Kidney (tissue), 13 donors: ENCODE measurements at regions not wholly inside any gene's neighbourhood (a gene's known extent, or its start where the extent isn't known, plus 50 kb on each side); places are given as distances from the start of the nearest gene placed in this dataset.

Experiments
- DNase-seq, 5 donors: peaks; one replicate each; pipeline ENCODE4 v3.0.0-alpha.2; 2013 to 2020
- FAIRE-seq: peaks from 2 replicates; lab custom pipeline; 2012; peaks lifted over from hg19 to GRCh38; lab: Jason Lieb, UNC
- H3K27ac ChIP-seq, 2 donors: one replicate each; pipeline ENCODE4 v1.7.0; 2013; ENCODE audit warnings: low read depth in 2 of 2, low read length in 2 of 2, inconsistent platforms in 1 of 2
- H3K27me3 ChIP-seq: one replicate; pipeline ENCODE4 v1.7.1; 2013; ENCODE audit warnings: low read length, inconsistent platforms; ENCODE audit not compliant: control insufficient read depth, insufficient read depth
- H3K36me3 ChIP-seq, 3 donors: one replicate each; pipeline versions ENCODE4 v1.7.0 to v1.7.1; 2013; ENCODE audit warnings: low read length in 3 of 3, control low read depth in 1 of 3, inconsistent platforms in 1 of 3; ENCODE audit not compliant: insufficient read depth in 3 of 3, control insufficient read depth in 2 of 3
- H3K4me1 ChIP-seq, 3 donors: one replicate each; pipeline versions ENCODE4 v1.7.0 to v1.7.1; 2013; ENCODE audit warnings: low read length in 3 of 3, inconsistent platforms in 1 of 3, low read depth in 1 of 3; ENCODE audit not compliant: control insufficient read depth in 2 of 3, insufficient read depth in 2 of 3
- H3K4me3 ChIP-seq, 3 donors: one replicate each; pipeline versions ENCODE4 v1.7.0 to v1.8.1; 2013; ENCODE audit warnings: low read length in 3 of 3, control low read depth in 1 of 3, inconsistent platforms in 1 of 3
- H3K9ac ChIP-seq, 3 donors: one replicate each; pipeline versions ENCODE4 v1.7.0 to v1.7.1; 2013; ENCODE audit warnings: low read length in 3 of 3, control low read depth in 1 of 3, inconsistent platforms in 1 of 3
- H3K9me3 ChIP-seq, 3 donors: one replicate each; pipeline versions ENCODE4 v1.7.0 to v1.7.1; 2013; ENCODE audit warnings: low read length in 3 of 3, control low read depth in 1 of 3, inconsistent platforms in 1 of 3; ENCODE audit not compliant: control insufficient read depth in 2 of 3, insufficient read depth in 1 of 3
- intact Hi-C: fragments of 100-400 bp; cut with DNase I; formaldehyde crosslinking; loops from one replicate; pipeline ENCODE4 v1.11.1; 2022
- TF ChIP-seq, protein P1 (sequence below): IDR thresholded peaks from 3 replicates; pipeline ENCODE4 v1.5.1; 2012; ENCODE audit warnings: mild to moderate bottlenecking, moderate library complexity, borderline replicate concordance; ENCODE audit not compliant: insufficient read depth; ENCODE audit errors: extremely low read depth
- donor health status: control.
- donor health status: control.
- donor health status: control.
- donor health status: control.
- donor health status: control.
- donor health status: DM: yes; HTN: yes; CAD: no.
- donor health status: Normal renal cell carcinoma (clear cell type).

DNA sequence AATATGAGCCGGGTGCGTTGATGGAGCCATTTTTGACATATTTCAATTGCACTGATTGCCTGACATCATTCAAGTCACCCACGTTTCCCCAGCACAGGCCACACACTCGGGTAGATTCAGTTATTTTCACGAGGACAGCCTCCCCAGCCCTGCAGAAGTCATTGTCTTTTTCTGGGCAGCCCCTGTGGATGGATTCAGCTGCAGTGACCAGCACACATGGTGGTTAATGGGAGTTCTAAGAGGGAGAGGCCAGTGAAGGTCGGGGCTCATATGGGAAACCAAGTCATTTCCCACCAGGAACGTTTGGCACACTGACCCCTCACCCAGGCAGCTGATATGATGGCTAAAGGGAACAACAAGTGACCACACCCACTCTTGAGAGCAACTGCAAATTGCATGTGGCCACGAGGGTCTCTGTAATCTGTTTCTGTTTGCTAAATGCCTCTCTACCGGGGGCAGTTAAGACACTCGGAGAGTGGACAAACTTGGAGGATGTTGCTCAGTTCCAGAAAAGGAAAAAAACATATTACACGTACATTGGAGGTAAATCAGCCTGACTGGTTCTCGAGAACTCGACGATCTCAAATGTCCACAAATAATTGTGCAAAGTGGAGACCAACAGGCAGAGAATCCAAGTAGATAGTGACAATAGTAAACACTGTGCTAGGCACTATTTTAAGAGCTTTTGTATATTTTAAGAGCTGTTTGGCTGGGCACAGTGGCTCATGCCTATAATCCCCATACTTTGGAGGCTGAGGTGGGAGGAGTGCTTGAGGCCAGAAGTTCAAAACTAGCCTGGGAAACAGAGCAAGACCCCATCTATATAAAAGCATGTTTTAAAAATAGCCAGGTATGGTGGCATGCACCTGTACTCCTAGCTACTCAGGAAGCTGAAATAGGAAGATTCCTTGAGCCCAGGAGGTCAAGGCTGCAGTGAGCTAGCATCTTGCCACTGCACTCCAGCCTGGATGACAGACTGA lies 167.2 kb upstream of the IRF2BP2 start:
- DNase-seq (peak in 1 of 5 donors; percentile 55), FAIRE-seq (no peak)
- Histone ChIP-seq H3K9me3 (no peaks in the 10 kb centered on the region), H3K36me3 (no peaks in the 10 kb centered on the region), H3K4me3 (no peak overlapping the region), H3K9ac (no peak overlapping the region), H3K27ac (no peak overlapping the region), H3K27me3 (peaks cover 4% of the 10 kb centered on the region), H3K4me1 (peaks cover 0 to 14% (median 0%) of the 10 kb centered on the region in 3 donors)
- TF ChIP-seq, protein P1, sequence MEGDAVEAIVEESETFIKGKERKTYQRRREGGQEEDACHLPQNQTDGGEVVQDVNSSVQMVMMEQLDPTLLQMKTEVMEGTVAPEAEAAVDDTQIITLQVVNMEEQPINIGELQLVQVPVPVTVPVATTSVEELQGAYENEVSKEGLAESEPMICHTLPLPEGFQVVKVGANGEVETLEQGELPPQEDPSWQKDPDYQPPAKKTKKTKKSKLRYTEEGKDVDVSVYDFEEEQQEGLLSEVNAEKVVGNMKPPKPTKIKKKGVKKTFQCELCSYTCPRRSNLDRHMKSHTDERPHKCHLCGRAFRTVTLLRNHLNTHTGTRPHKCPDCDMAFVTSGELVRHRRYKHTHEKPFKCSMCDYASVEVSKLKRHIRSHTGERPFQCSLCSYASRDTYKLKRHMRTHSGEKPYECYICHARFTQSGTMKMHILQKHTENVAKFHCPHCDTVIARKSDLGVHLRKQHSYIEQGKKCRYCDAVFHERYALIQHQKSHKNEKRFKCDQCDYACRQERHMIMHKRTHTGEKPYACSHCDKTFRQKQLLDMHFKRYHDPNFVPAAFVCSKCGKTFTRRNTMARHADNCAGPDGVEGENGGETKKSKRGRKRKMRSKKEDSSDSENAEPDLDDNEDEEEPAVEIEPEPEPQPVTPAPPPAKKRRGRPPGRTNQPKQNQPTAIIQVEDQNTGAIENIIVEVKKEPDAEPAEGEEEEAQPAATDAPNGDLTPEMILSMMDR = no peak
- intact Hi-C loops = no loop called here

GRCh38 chr1:234776256-234776875 lies 166.4 kb upstream of the IRF2BP2 start:
- no peak for FAIRE-seq

GRCh38 chr1:234775477-234776246 lies 165.7 kb upstream of the IRF2BP2 start:
- no peaks in the 10 kb centered on the region for H3K9me3 ChIP-seq
- H3K4me1 ChIP-seq = peaks cover 0 to 3% (median 3%) of the 10 kb centered on the region in 3 donors
- DNase-seq (peak in 1 of 5 donors; percentile 4), FAIRE-seq (no peak)
- no peak overlapping the region for H3K27ac ChIP-seq
- H3K27me3 ChIP-seq = no peaks in the 10 kb centered on the region
- H3K9ac ChIP-seq = no peak overlapping the region
- no peaks in the 10 kb centered on the region for H3K36me3 ChIP-seq
- intact Hi-C loops = no loop called here
- TF ChIP-seq, protein P1 = no peak
- H3K4me3 ChIP-seq = no peak overlapping the region

More at GRCh38 chr1:234776256-234776875, 166.4 kb upstream of the IRF2BP2 start:
- Histone ChIP-seq H3K27me3 (no peaks in the 10 kb centered on the region), H3K4me1 (peaks cover 0 to 10% (median 3%) of the 10 kb centered on the region in 3 donors), H3K9me3 (no peaks in the 10 kb centered on the region), H3K9ac (no peak overlapping the region), H3K4me3 (no peak overlapping the region), H3K36me3 (no peaks in the 10 kb centered on the region), H3K27ac (no peak overlapping the region)
- intact Hi-C loops = no loop called here
- TF ChIP-seq, protein P1 = no peak
- peak in 4 of 5 donors; percentile 58 to 86 (median 70) for DNase-seq
